ENCODE measurements at regions not wholly inside any gene's neighbourhood (a gene's known extent, or its start where the extent isn't known, plus 50 kb on each side); places are given as distances from the start of the nearest gene placed in this dataset.

GRCh38 chr2:133773854-133774653, 205.8 kb upstream of the NCKAP5 start:
- DNase-seq = no peak

- no peak for DNase-seq
Measured at GRCh38 chr2:133774654-133775015, 206.4 kb upstream of the NCKAP5 start.

- no peak for DNase-seq
Measured at GRCh38 chr2:133776936-133777573, 208.8 kb upstream of the NCKAP5 start.

GRCh38 chr2:133777574-133777960, 209.3 kb upstream of the NCKAP5 start:
- DNase-seq = no peak

GRCh38 chr2:133780099-133780996, 212.1 kb upstream of the NCKAP5 start:
- no peak for DNase-seq

GRCh38 chr2:133780997-133781513, 212.8 kb upstream of the NCKAP5 start:
- no peak for DNase-seq

GRCh38 chr2:133787207-133787606, 218.9 kb upstream of the NCKAP5 start:
- no peak for DNase-seq

GRCh38 chr2:133787651-133788050, 219.4 kb upstream of the NCKAP5 start:
- DNase-seq = no peak

- no peak for DNase-seq
Measured at GRCh38 chr2:133788386-133788785, 220.1 kb upstream of the NCKAP5 start.

- DNase-seq = no peak
Measured at GRCh38 chr2:133789743-133790142, 221.5 kb upstream of the NCKAP5 start.

- no peak for DNase-seq
Measured at GRCh38 chr2:133790711-133791110, 222.4 kb upstream of the NCKAP5 start.

GRCh38 chr2:133791191-133791590, 222.9 kb upstream of the NCKAP5 start:
- no peak for DNase-seq

- no peak for DNase-seq
Measured at GRCh38 chr2:133792223-133792622, 224.0 kb upstream of the NCKAP5 start.

- no peak for DNase-seq
Measured at GRCh38 chr2:133794114-133794513, 225.9 kb upstream of the NCKAP5 start.

- no peak for DNase-seq
Measured at GRCh38 chr2:133801946-133802345, 233.7 kb upstream of the NCKAP5 start.

GRCh38 chr2:133802409-133803039, 234.3 kb upstream of the NCKAP5 start:
- DNase-seq = no peak

GRCh38 chr2:133806564-133806963, 238.3 kb upstream of the NCKAP5 start:
- DNase-seq = no peak

GRCh38 chr2:133809485-133809884, 241.2 kb upstream of the NCKAP5 start:
- DNase-seq = no peak

GRCh38 chr2:133810559-133810958, 242.3 kb upstream of the NCKAP5 start:
- no peak for DNase-seq

GRCh38 chr2:133811409-133812125, 243.3 kb upstream of the NCKAP5 start:
- DNase-seq = no peak

GRCh38 chr2:133812826-133813617, 244.8 kb upstream of the NCKAP5 start:
- DNase-seq = no peak

All from activated T-cell treated with anti-CD3 and anti-CD28 coated beads, Interleukin-2, amount 50 U/mL, for 1 hour (primary cell).